Transverse colon (tissue), 4 donors: ENCODE measurements at regions not wholly inside any gene's neighbourhood (a gene's known extent, or its start where the extent isn't known, plus 50 kb on each side); places are given as distances from the start of the nearest gene placed in this dataset.

Source experiments
- POLR2AphosphoS5 ChIP-seq, 3 donors: sonication (generic); formaldehyde crosslinking; IDR thresholded peaks; one replicate each; pipeline ENCODE4 v1.6.1; 2016; ENCODE audit warnings: antibody characterized with exemption in 3 of 3
- TF ChIP-seq, protein P1 (sequence below), 5 experiments: fragments of 200-600 bp in 3 of 5; fragments of 450-650 bp in 2 of 5; sonication (generic) in 3 of 5; IDR thresholded peaks; 1 replicate in 2 of 5; 2 replicates in 3 of 5; pipeline ENCODE4 v1.5.1; 2016 to 2017; ENCODE audit warnings: antibody characterized with exemption in 5 of 5, inconsistent platforms in 3 of 5, mild to moderate bottlenecking in 2 of 5, moderate library complexity in 1 of 5

DNA sequence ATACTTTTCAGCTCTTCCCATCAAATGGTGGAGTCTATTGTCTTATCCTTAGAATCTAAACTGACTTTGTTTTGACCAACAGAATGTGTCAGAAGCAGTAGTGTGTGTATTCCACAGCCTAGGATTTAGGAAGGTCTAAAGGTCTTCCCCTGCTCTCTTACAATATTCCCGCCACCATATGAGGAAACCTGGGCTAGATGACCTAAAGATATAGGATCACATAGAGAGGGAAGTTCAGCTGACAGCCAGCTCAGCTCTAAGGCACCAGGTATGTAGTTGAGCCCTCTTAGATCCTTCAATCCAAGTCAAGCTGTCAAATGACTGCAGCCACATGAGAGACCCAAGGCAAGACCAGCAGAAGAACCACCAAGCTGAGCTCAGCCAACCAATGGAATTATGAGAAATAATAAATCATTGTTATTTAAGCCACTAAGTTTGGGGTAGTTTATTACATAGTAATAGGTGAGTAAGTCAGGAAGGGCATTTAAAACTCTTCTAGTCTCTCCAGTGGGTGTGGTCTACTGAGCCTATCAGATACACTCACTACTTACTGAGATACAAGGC, 227.7 kb upstream of the HES1 start:
- TF ChIP-seq, protein P1, sequence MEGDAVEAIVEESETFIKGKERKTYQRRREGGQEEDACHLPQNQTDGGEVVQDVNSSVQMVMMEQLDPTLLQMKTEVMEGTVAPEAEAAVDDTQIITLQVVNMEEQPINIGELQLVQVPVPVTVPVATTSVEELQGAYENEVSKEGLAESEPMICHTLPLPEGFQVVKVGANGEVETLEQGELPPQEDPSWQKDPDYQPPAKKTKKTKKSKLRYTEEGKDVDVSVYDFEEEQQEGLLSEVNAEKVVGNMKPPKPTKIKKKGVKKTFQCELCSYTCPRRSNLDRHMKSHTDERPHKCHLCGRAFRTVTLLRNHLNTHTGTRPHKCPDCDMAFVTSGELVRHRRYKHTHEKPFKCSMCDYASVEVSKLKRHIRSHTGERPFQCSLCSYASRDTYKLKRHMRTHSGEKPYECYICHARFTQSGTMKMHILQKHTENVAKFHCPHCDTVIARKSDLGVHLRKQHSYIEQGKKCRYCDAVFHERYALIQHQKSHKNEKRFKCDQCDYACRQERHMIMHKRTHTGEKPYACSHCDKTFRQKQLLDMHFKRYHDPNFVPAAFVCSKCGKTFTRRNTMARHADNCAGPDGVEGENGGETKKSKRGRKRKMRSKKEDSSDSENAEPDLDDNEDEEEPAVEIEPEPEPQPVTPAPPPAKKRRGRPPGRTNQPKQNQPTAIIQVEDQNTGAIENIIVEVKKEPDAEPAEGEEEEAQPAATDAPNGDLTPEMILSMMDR (IDR thresholded peaks at IDR 0.05), result no peak
- no peak for TF ChIP-seq POLR2AphosphoS5 (IDR thresholded peaks at IDR 0.05)
